HG03571 (cell line): ENCODE measurements at regions not wholly inside any gene's neighbourhood (a gene's known extent, or its start where the extent isn't known, plus 50 kb on each side); places are given as distances from the start of the nearest gene placed in this dataset.
"Not testable (repeated sequence)": the region's sequence is repeated elsewhere in the genome, so short reads cannot be mapped to it uniquely, and the experiment has no call there.

ENCODE experiments used
- ATAC-seq: cut with Tn5 transposase; IDR thresholded peaks from one replicate; pipeline ENCODE4 v1.9.1; 2021; ENCODE audit not compliant: unreplicated experiment

- no peak for ATAC-seq
Observed at GRCh38 chr1:191320062-191320461, 838.2 kb upstream of the RGS18 start.

DNA sequence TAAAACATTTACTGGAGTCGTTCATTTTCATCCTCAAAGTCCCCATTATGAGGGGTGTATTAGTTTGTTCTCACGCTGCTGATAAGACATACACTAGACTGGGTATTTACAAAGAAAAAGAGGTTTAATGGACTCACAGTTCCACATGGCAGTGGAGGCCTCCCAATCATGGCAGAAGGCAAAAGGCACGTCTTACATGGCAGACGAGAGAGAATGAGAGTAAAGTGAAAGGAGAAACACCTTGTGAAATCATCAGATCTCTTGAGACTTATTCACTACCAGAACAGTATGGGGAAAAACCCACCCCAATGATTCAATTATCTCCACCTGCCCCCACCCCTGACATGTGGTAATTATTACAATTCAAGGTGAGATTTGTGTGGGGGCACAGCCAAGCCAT lies 830.4 kb upstream of the RGS18 start:
- ATAC-seq, result no peak

GRCh38 chr1:191343816-191344215 lies 814.4 kb upstream of the RGS18 start:
- no peak for ATAC-seq

GRCh38 chr1:191346381-191346780 lies 811.9 kb upstream of the RGS18 start:
- no peak for ATAC-seq

DNA sequence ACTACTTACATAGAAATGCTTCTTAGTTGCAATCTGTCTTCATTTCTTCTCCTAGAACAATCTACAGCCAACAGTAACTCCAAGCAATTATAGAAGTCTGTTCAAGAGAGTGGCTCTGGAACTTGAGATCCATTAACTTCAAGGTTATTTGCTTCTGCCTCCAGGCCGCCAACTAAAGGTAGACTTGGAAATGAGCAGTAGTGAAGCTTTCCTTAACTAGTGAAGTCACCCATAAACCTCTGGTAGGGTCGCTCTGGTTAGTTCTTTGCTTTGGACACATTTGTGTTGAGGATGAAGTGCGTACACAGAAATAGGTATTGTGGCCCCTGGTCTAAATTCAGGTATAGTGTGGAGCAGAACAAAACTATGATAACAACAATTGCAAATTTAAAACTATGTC lies 809.9 kb upstream of the RGS18 start:
- no peak for ATAC-seq

- no peak for ATAC-seq
Observed at GRCh38 chr1:191350938-191351337, 807.3 kb upstream of the RGS18 start.

DNA sequence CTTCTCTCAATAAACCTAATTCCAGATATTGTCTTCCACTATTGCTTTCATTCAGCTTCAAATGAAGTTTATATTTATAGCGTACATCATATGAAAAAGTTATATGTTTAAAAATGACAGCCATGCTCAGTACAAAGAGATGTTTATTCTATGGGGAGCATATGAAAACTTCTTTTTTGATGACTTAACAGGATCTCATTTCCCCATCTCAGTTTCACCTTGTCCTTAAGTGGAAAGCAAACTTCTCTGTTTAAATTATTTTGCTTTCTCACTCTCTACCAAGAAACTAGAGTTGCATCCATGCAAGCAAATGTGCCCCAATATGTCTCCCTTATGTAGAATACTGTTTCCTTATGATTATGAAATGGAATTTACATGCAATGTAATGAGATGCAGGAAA lies 799.5 kb upstream of the RGS18 start:
- ATAC-seq, result no peak

- ATAC-seq, result no peak
Observed at GRCh38 chr1:191366686-191367085, 791.6 kb upstream of the RGS18 start.

GRCh38 chr1:191368891-191369654 lies 789.2 kb upstream of the RGS18 start:
- ATAC-seq, result no peak

- no peak for ATAC-seq
Observed at GRCh38 chr1:191371626-191372025, 786.6 kb upstream of the RGS18 start.

GRCh38 chr1:191388283-191388682 lies 770.0 kb upstream of the RGS18 start:
- no peak for ATAC-seq

DNA sequence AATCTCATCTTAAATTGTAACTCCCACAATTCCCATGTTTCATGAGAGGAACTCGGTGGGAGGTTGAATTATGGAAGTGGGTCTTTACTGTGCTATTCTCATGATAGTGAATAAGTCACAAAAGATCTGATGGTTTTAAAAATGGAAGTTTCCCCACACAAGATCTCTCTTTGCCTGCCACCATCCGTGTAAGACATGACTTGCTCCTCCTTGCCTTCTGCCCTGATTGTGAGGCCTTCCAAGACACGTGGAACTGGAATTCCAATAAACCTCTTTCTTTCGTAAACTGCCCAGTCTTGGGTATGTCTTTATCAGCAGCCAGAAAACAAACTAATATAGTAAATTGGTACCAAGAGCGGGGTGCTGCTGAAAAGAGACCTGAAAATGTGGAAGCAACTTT lies 761.6 kb upstream of the RGS18 start:
- ATAC-seq, result no peak

DNA sequence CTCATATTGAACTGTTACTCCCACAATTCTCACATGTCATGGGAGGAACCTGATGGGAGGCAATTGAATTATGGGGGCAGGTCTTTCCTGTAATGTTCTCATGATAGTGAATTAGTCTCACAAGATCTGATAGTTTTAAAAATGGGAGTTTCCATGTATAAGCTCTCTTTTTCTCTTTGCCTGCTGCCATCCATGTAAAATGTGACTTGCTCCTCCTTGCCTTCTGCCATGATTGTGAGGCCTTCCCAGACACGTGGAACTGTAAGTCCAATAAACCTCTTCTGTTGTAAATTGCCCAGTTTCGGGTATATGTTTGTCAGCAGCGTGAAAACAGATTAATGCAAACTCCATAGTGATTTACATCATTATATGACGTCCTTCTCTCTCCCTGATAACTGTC lies 759.7 kb upstream of the RGS18 start:
- no peak for ATAC-seq

DNA sequence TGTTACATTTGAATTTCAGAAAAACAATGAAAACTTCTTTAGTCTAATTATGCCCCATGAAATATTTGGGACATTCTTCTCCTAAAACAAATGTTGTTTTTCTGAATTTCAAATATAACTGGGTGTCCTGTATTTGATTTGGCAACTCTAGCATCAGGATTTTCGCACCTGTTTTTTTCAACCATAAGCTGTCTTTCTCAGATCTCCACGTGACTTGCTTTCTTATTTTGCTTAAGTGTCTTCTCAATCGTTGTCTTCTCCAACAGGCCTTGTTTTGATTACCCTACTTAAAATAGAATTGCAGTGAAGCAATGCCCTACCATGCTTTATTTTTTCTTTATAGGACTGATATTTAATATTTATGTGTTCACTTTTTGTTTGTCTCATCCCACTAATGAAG lies 752.8 kb upstream of the RGS18 start:
- ATAC-seq, result no peak

GRCh38 chr1:191414981-191415640 lies 743.2 kb upstream of the RGS18 start:
- ATAC-seq, result no peak

DNA sequence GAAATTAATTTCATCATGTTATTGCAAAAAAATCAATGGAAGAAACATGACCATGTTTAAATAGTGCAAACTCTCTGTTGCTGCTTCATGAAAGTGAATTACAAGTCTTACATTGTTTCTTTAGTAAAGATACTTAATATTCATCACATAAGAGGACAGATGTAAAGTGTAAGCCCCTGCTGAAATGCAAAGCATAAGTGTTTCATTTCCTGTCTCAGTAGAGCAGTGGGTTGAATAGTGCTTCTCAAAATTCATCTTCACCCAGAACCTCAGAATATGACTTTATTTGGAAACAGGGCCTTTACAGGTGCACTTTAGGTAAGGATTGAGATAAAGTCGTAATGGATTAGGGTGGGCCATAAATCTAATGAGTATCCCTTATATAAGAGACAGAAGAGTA lies 738.4 kb upstream of the RGS18 start:
- no peak for ATAC-seq

GRCh38 chr1:191427593-191427992 lies 730.7 kb upstream of the RGS18 start:
- ATAC-seq, result no peak

- ATAC-seq, result no peak
Observed at GRCh38 chr1:191432817-191433216, 725.4 kb upstream of the RGS18 start.

- ATAC-seq, result no peak
Observed at GRCh38 chr1:191438979-191439378, 719.3 kb upstream of the RGS18 start.

GRCh38 chr1:191448279-191448678 lies 710.0 kb upstream of the RGS18 start:
- ATAC-seq, result not testable (repeated sequence)

GRCh38 chr1:191452586-191452985 lies 705.7 kb upstream of the RGS18 start:
- no peak for ATAC-seq

- no peak for ATAC-seq
Observed at GRCh38 chr1:191453487-191453886, 704.8 kb upstream of the RGS18 start.

DNA sequence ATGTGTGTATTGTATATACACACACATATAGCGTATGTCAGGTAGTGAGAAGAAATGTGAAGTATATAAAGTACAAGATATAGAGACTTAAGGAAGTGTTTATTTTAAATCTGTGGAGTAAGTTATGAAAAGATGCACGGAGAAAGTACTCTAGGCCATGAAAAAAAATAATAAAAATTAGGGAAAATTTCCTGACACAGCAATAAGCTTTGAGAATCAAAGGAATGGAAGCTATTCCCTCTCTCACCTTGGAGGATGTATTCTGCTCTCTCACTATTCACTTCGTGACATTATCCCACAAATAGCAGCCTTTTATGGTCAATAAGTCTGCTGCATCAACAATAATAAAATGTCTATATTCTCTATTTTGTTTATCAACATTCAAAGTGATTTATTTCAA lies 700.4 kb upstream of the RGS18 start:
- no peak for ATAC-seq
